Islet of Langerhans (tissue), 1 donor: ENCODE measurements at regions not wholly inside any gene's neighbourhood (a gene's known extent, or its start where the extent isn't known, plus 50 kb on each side); places are given as distances from the start of the nearest gene placed in this dataset.

Source experiments
- FAIRE-seq: peaks from one replicate; lab custom pipeline; 2011; peaks lifted over from hg19 to GRCh38; lab: Jason Lieb, UNC

DNA sequence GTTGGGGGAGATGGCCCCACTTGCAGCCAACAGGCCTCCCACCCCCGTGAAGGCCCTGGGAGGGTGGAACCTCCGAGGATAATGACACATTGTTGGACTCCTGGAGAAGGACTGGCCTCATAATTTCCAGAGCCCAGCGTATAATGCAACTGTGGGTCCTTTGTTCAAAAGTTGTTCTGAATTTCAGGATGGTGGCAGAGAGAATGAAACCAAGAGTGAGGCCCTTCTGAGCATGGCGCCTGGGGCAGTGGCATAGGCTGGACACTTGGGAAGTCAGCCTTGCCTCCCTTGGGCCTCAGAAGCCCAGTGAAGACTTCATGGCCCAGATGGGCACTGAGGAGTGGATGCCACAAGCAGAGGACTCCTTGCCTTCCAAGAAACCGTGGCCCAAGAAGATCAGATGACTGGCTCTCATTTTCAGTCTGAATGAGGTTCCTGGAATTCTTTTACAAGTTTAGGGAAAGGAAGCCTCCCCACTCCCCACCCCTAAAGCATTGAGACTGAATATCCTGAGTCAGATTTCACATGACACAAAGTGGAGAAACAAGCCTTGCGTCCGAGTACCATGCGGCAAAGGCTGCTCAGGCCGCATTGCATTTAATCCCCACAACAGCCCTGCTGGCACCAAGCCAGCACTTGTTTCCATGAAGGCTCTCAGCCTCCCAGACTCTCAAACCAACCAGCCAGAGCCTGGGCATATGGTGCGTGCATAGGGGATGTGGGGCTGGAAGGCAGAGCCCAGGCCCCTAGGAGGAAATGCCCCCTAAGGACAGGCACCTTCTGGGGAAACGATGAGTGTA, 96.7 kb upstream of the SMIM23 start:
- no peak for FAIRE-seq

DNA sequence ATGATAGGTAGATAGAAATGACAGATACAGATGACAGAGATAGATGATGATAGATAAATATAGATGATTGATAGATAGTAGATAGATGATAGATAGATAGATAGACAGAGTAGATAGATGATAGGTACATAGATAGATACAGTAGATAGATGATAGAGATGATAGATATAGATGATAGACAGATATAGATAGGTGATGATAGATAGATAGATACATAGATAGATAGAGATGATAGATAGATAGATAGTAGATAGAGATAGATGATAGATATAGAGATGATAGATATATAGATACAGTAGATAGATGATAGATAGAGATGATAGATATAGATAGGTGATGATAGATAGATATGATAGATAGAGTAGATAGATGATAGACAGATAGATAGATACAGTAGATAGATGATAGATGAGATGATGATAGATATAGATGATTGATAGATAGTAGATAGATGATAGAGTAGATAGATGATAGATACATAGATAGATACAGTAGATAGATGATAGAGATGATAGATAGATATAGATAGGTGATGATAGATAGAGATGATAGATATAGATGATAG, 95.7 kb upstream of the SMIM23 start:
- no peak for FAIRE-seq

DNA sequence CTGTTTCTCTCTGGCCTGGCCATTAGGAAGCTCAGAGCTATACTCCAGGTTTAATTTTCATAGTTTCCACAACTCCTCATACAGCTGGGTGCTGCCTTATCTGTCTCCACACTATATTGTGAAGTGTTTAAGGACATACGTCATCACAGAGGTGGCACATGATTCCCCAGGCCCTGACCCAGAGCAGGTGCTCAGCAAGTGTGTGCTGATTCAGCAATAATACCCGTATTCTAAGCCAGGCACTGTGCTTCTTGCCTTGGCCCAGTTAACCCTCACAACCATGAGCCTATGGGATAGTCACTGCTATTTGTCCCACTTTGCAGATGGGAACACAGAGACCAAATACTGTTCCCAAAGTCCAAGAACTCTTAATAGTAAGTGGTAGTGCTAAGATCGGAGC, 93.5 kb upstream of the SMIM23 start:
- FAIRE-seq: no peak

- no peak for FAIRE-seq
Measured at GRCh38 chr5:171692936-171693335, 92.7 kb upstream of the SMIM23 start.

DNA sequence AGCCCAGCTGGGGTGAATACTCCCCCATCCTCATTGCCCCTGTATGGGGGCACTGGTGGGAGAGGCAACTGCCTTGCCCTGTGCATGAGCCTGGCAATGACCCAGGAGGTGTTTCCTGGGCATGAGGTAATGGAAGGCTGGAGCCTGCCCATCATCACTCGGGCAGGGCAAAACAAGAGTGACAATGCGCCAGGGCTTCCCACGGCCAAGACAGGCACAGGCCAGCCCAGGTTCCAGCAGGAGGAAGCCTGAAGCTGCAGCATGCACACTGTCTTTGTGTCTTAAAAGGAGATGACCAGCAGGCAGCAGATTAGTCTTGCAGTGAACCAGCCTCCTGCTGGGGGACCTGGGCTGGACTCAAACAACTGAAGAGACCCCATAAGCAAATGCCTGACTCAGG, 92.2 kb upstream of the SMIM23 start:
- no peak for FAIRE-seq

GRCh38 chr5:171695804-171696203, 89.8 kb upstream of the SMIM23 start:
- FAIRE-seq: no peak

GRCh38 chr5:171697221-171698102, 88.2 kb upstream of the SMIM23 start:
- FAIRE-seq: no peak

DNA sequence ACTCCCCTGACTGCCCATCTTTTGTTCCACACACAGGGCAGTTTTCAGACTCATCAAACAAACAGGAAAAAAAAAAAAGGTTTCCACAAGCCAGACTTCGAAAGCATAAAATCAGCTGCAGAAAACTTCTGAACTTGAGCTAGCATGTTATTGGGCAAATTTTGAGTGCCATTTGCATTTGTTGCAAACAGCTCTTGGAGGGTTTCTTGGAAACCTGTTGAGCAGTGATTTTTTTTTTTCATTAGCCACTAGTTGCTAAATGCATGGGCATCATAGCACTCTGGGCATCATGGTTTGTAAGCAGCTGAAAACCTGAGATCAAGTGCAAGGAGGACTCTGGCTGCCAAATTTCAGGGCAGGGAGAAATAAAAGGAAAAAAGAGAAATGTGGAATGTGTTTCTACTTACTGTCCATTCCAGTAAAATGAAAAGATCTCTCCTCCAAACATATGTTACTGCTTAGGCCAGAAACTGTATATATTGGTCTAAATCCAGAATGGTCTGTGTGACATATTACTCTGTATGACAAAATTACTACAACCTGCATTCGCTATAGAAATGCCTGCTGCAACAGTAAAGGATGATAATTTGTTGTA, 85.2 kb upstream of the SMIM23 start:
- FAIRE-seq: no peak

DNA sequence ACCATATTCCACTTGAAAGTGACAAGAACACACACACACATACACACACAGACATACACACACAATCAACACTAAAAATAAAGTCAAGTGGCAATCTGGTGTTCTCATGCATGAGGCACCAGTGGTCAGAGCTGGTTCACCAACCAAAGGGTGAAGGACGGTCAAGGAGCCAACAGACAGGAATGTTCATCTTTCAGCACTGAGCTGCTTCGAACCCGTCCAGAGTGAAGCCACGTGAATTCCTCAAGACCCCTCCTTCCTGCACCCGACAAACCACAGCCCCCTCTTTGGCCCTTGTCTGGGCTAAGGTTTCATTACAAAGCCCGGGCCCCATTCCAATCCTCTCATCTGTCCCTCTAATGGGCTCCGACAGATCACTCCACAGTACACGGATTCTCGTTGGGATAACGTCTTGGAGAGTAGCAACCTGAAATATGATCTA, 84.5 kb upstream of the SMIM23 start:
- no peak for FAIRE-seq

- no peak for FAIRE-seq
Measured at GRCh38 chr5:171702135-171702770, 83.4 kb upstream of the SMIM23 start.

DNA sequence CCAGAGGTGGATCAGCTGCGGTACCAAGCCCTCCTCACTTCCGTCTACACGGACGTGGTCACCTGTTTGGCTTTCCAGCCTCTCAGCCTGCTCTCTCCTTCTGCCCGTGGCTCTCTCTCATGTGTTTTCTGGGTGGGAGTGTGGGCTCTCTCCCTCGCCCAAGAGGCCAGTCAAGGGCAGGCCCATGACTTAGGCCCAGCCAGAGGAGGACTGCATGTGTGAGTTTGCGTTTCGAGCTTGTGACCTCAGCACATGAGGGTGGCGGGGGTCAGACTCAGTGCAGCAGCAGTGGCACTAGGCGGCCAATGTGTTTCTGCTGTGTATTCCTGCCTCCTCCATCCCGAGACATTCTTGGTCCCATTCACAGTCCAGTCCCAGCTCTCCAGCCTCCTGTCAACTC, 82.5 kb upstream of the SMIM23 start:
- FAIRE-seq: no peak

- FAIRE-seq: no peak
Measured at GRCh38 chr5:171705036-171705435, 80.6 kb upstream of the SMIM23 start.

DNA sequence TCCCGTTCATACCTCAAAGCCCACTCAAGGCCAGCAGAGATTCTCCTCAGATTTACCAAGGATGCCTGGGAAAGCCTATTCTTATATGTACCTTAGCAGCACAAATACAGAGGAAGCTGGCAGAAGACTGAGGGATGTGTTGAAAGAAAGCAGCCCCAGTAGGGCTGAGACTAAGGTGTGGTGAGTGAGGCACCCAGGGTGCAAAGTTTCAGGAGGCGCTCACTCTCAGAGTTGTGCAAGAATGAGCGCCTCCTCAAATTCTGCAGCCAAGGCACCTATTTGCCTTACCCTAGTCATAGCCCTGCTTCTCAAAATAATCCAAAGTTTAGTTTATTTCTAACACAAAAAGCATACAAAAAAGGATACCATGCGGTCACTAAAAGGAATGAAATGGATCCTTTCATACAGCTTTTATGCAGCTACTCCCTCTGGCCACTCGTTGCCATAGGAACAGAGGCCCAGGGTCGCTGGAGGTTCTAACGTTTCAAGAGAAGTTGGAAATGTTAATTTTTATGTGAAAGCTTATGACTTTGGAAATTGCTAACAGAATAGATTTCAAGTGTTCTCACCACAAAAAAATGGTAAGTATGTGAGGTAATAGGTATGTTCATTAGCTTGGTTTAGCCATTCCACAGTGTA, 79.7 kb upstream of the SMIM23 start:
- FAIRE-seq: no peak

GRCh38 chr5:171706736-171707441, 78.7 kb upstream of the SMIM23 start:
- no peak for FAIRE-seq

DNA sequence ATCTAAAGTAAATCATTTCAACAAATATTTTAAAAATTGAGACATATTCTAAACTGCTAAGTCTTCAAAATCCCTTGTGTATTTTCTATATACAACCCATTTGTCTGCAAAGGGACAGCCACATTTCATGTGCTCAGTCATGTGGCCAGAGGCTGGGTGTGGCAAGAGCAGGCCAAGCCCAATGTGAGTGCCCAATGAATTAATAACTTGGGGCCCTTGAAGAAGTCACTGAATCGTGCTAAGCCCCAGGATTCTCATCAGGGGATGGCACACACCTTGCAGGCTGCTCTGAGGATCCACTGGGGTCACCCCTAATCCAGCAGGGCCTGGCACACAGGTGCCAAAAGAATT, 78.2 kb upstream of the SMIM23 start:
- no peak for FAIRE-seq

- no peak for FAIRE-seq
Measured at GRCh38 chr5:171709930-171710329, 75.7 kb upstream of the SMIM23 start.

DNA sequence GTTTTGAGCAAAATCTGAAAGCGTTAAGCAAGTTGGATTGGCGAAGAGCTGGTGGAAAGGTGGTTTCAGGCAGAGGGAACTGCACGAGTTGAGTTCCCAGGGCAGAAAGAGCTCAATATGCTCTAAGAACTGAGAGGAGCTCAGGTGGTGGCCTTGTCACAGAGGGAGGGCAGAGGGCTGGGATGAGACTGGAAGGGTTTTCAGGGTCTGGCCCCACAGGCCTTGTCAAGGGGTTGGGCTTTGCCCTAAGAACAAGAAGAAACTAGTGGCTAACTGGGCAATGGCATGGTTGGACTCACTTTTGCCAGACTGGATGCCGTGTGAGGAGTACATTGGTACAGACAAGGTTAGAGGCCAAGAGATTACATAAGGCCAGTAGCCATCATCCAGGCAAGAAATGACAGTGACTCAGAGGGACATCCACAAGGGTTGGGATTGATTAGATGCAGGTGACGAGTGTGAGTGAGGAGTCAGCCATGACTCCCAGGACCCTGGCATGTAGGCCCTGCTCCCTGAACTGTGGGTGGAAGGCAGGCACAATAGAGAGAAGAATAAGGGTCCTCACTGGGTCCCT, 75.1 kb upstream of the SMIM23 start:
- no peak for FAIRE-seq

DNA sequence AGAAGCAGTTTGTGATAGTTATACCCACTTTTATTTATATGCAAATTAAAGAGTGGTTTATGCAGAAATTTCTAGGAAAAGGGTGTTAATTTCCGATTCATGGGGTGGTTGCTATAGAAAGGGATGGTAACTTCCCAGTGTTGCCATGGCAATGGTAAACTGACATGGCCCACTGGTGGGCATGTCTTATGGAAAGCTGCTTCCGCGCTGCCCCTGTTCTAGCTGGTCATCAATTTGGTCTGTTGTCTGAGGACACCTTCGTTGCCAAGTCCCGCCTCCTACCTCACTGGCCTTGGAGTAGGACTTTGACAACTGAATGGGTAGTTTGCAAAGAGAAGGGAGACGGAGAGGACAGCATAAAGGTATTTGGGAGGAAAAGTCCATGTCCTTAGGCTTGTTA, 74.0 kb upstream of the SMIM23 start:
- FAIRE-seq: no peak

DNA sequence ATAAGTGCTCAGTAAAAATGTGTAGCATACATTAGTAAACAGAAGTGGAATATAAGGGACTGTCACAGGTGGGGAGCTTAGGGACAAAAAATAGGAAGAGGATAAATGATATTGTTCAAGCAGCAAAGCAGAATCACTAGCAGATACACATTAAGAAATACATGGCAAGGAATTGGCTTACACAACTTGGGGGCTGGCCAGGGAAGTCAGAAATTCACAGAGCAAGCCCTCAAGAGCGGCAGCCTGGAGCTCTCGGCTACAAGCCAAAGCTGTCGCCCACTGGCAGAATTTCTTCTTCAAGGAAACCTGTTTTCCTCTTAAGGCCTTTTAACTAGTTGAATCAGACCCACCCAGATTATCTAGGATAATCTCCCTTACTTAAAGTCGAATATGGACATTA, 73.0 kb upstream of the SMIM23 start:
- FAIRE-seq: no peak

GRCh38 chr5:171713152-171713551, 72.5 kb upstream of the SMIM23 start:
- FAIRE-seq: no peak

GRCh38 chr5:171714261-171714660, 71.4 kb upstream of the SMIM23 start:
- FAIRE-seq: no peak
